H1 (cell line): ENCODE measurements at regions not wholly inside any gene's neighbourhood (a gene's known extent, or its start where the extent isn't known, plus 50 kb on each side); places are given as distances from the start of the nearest gene placed in this dataset.

Experiments
- SP1 ChIP-seq: IDR thresholded peaks from 2 replicates; pipeline ENCODE4 v1.6.1; 2011; ENCODE audit warnings: low read depth, low read length
- TF ChIP-seq, protein P1 (sequence below): IDR thresholded peaks from 2 replicates; pipeline ENCODE4 v1.6.1; 2012; ENCODE audit warnings: inconsistent platforms

DNA sequence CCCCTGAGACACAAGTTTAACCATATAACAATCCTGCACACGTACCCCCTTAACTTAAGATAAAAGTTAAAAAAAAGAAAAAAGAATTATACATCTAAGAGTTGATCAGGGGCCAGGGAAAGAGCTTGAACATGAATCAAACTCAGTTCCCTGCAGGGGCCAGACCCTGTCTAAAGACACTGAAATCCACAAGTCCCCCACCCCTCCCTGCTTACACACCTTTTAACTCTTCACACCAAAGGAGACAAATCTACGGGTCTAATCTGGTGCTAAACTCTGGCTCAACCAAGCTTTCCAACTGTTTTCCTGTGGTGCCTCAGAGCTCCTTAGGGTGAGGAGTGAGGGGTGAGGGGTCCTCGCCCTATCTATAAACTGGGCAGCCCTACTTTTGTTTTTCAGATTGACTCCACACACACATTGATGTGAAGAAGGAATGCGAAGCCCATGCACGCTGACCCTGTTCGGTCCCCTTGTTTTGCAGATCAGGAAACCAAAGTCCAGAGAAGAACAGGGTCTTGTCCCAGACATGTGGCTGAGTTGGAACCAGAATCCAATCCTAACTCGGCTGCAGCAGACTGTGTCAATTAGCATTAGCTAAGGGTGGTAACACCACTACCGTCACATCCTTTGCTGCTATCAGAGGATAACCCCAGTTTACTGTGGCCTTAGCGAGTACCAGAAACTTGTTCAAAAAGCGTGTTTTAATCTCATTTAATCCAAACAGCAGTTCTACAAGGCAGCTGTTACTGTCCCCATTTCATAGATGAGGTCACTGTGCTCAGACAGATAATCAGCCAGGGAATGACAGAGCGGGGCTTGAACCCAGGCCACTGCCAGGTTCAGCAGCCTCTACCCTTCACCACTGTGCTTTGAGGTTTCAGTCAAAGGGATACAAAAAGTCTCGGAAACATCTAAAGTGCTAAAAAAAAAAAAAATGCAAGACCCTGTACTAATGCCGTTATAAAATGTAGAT, 145.2 kb upstream of the SYT13 start (continued):
- TF ChIP-seq SP1, result no peak
- TF ChIP-seq, protein P1, sequence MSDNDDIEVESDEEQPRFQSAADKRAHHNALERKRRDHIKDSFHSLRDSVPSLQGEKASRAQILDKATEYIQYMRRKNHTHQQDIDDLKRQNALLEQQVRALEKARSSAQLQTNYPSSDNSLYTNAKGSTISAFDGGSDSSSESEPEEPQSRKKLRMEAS, result no peak
